Glutamatergic neuron (in vitro differentiated cells): ENCODE measurements at regions not wholly inside any gene's neighbourhood (a gene's known extent, or its start where the extent isn't known, plus 50 kb on each side); places are given as distances from the start of the nearest gene placed in this dataset.
A peak's percentile ranks its signal among the peaks of the same experiment; 100 is the strongest.
"Not testable (repeated sequence)": the region's sequence is repeated elsewhere in the genome, so short reads cannot be mapped to it uniquely, and the experiment has no call there.

ENCODE experiments used
- DNase-seq: peaks from one replicate; pipeline ENCODE4 v3.0.0; 2022
- H3K27ac Mint-ChIP-seq: one replicate; pipeline ENCODE4 v1.8.0; 2020; ENCODE audit warnings: mild to moderate bottlenecking, mixed read lengths, inconsistent platforms; ENCODE audit not compliant: unreplicated experiment
- H3K27me3 Mint-ChIP-seq: one replicate; pipeline ENCODE4 v1.8.0; 2020; ENCODE audit warnings: mild to moderate bottlenecking, moderate library complexity, mixed read lengths, inconsistent platforms; ENCODE audit not compliant: unreplicated experiment
- H3K36me3 Mint-ChIP-seq: one replicate; pipeline ENCODE4 v1.8.0; 2020; ENCODE audit warnings: mild to moderate bottlenecking, mixed read lengths, inconsistent platforms; ENCODE audit not compliant: unreplicated experiment
- H3K4me1 Mint-ChIP-seq: one replicate; pipeline ENCODE4 v1.8.0; 2020; ENCODE audit warnings: mild to moderate bottlenecking, low read depth, mixed read lengths, inconsistent platforms; ENCODE audit not compliant: unreplicated experiment
- H3K4me3 Mint-ChIP-seq: one replicate; pipeline ENCODE4 v1.8.0; 2020; ENCODE audit warnings: mild to moderate bottlenecking, mixed read lengths, inconsistent platforms; ENCODE audit not compliant: unreplicated experiment
- H3K9me3 Mint-ChIP-seq: one replicate; pipeline ENCODE4 v1.8.0; 2020; ENCODE audit warnings: mild to moderate bottlenecking, moderate library complexity, mixed read lengths, inconsistent platforms; ENCODE audit not compliant: unreplicated experiment
- CTCF ChIP-seq: fragments of 200-600 bp; sonication (generic); IDR thresholded peaks from one replicate; pipeline ENCODE4 v1.5.0; 2021; ENCODE audit not compliant: partially characterized antibody, unreplicated experiment

DNA sequence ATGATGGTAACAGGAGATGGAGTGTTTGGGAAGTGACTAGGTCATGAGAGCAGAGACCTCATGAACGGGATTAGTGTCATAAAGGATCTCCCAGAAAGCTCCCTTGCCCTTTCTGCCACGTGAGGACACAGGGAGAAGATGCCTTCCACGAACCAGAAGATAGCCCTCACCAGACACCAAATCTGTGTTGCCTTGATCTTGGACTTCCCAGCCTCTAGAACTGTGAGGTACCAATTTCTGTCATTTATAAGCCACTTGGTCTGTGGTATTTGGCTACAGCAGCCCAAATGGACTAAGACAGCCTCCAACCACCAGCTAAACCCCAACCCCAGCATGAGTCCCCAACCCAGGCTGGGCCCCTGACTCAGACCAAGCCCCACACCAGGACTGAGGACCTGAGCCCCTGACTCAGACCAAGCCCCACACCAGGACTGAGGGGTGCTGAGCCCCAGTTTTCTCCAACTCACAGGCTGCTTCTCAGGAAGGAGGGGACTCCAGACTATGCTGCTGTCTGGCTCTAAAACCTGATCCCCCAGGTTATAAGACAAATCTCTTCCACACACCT, 54.1 kb downstream of the PTPRS start:
- H3K4me1 Mint-ChIP-seq, result peaks cover 38% of the 10 kb centered on the region
- TF ChIP-seq CTCF, result no peak
- peaks cover 40% of the 10 kb centered on the region for H3K27me3 Mint-ChIP-seq
- peak overlapping the region; percentile 59 for H3K27ac Mint-ChIP-seq
- peak overlapping the region; percentile 15 for H3K4me3 Mint-ChIP-seq
- no peak for DNase-seq
- H3K9me3 Mint-ChIP-seq, result peaks cover 33% of the 10 kb centered on the region
- H3K36me3 Mint-ChIP-seq, result no peaks in the 10 kb centered on the region

- Mint-ChIP-seq H3K4me3 (no peak overlapping the region), H3K36me3 (no peaks in the 10 kb centered on the region), H3K27ac (no peak overlapping the region), H3K4me1 (peaks cover 33% of the 10 kb centered on the region), H3K9me3 (peaks cover 31% of the 10 kb centered on the region), H3K27me3 (peaks cover 35% of the 10 kb centered on the region)
- TF ChIP-seq CTCF, result no peak
- no peak for DNase-seq
Measured at GRCh38 chr19:5285955-5286354, 54.7 kb downstream of the PTPRS start.

DNA sequence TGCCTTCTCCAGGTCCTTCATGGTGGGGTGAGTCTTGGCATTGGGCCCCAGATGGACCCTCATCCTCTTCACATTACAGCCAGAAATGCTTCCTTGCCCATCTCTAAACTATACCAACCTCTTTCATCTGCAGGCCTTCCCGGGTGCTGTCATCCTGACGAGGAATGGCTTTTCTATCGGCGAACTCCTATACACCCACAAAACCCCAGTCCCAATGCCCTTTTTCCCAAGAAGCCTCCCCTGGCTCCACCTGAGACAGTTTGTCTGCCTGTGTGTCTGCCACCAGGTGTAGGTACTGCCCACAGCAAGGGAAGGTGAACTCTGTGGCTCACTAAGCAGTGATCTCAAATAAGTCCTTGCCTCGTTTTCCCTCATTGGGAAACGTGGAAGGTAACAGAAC, 55.3 kb downstream of the PTPRS start:
- Mint-ChIP-seq H3K9me3 (peaks cover 31% of the 10 kb centered on the region), H3K27me3 (peaks cover 35% of the 10 kb centered on the region), H3K36me3 (no peaks in the 10 kb centered on the region), H3K4me3 (no peak overlapping the region), H3K27ac (no peak overlapping the region), H3K4me1 (peaks cover 32% of the 10 kb centered on the region)
- TF ChIP-seq CTCF, result no peak
- DNase-seq, result no peak

DNA sequence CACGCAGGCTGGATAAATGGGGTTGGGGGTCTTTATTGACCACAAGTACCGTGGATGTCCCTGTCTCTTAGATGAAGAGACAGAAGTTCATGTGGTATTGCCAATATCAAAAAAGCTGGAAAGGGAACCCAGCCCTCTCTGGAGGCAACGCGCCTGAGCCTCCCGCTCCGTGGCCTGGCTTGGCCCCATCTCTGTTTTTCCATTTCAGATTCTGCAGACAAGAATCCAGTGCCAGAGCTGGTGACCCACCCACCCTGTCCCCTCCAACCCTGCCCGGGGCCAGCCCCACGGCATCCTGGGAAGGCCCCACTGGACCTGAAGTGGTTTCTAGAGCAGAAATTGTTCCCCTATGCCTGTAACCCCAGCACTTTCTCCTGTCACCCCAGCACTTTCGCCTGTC, 57.7 kb downstream of the PTPRS start:
- Mint-ChIP-seq H3K27ac (no peak overlapping the region), H3K36me3 (no peaks in the 10 kb centered on the region), H3K27me3 (peaks cover 25% of the 10 kb centered on the region), H3K9me3 (peaks cover 20% of the 10 kb centered on the region), H3K4me1 (peaks cover 14% of the 10 kb centered on the region), H3K4me3 (no peak overlapping the region)
- DNase-seq, result no peak
- TF ChIP-seq CTCF, result no peak

DNA sequence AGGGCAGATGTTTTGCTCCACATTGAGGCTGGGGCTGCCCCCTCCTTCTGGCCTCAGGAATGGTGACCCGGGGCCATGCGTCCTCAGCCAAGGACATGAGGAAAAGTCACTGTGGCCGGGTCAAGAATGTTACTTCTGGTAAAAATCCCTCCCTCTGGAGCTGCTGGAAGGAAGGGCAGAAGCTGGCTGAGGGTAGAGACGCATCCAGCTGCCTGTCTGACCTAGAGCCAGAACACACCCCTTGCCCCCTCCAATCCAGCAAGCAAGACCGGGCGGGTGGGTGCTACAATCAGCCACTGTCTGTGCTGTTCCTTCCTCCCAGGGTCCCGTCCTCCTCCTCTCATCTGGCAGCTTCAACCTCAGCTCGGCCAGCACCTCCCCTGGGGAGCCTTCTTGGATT, 59.0 kb downstream of the PTPRS start:
- Mint-ChIP-seq H3K4me1 (peaks cover 5% of the 10 kb centered on the region), H3K9me3 (peaks cover 16% of the 10 kb centered on the region), H3K36me3 (no peaks in the 10 kb centered on the region), H3K27ac (peak overlapping the region; percentile 12), H3K4me3 (no peak overlapping the region), H3K27me3 (peaks cover 17% of the 10 kb centered on the region)
- DNase-seq, result no peak
- no peak for TF ChIP-seq CTCF

- not testable (repeated sequence) for DNase-seq, H3K36me3 Mint-ChIP-seq, H3K9me3 Mint-ChIP-seq, H3K4me1 Mint-ChIP-seq, H3K27me3 Mint-ChIP-seq, H3K4me3 Mint-ChIP-seq
- peak overlapping the region; percentile 33 for H3K27ac Mint-ChIP-seq
Measured at GRCh38 chr19:5275668-5276067, 64.9 kb downstream of the PTPRS start.
